NCI-H526 treated with DMSO at 0.1 percent for 48 hours (cell line): ENCODE measurements at regions not wholly inside any gene's neighbourhood (a gene's known extent, or its start where the extent isn't known, plus 50 kb on each side); places are given as distances from the start of the nearest gene placed in this dataset.
"Not testable (repeated sequence)": the region's sequence is repeated elsewhere in the genome, so short reads cannot be mapped to it uniquely, and the experiment has no call there.

Experiments
- DNase-seq: peaks from one replicate; lab custom pipeline; 2025; lab: John Stamatoyannopoulos, UW

GRCh38 chr12:30203981-30204380 is 420.2 kb upstream of the TMTC1 start:
- DNase-seq: no peak

GRCh38 chr12:30202521-30203254 is 418.9 kb upstream of the TMTC1 start:
- DNase-seq: no peak

GRCh38 chr12:30201301-30202160 is 417.8 kb upstream of the TMTC1 start:
- no peak for DNase-seq

- no peak for DNase-seq
Measured at GRCh38 chr12:30200864-30201263, 417.1 kb upstream of the TMTC1 start.

GRCh38 chr12:30197392-30198057 is 413.8 kb upstream of the TMTC1 start:
- no peak for DNase-seq

DNA sequence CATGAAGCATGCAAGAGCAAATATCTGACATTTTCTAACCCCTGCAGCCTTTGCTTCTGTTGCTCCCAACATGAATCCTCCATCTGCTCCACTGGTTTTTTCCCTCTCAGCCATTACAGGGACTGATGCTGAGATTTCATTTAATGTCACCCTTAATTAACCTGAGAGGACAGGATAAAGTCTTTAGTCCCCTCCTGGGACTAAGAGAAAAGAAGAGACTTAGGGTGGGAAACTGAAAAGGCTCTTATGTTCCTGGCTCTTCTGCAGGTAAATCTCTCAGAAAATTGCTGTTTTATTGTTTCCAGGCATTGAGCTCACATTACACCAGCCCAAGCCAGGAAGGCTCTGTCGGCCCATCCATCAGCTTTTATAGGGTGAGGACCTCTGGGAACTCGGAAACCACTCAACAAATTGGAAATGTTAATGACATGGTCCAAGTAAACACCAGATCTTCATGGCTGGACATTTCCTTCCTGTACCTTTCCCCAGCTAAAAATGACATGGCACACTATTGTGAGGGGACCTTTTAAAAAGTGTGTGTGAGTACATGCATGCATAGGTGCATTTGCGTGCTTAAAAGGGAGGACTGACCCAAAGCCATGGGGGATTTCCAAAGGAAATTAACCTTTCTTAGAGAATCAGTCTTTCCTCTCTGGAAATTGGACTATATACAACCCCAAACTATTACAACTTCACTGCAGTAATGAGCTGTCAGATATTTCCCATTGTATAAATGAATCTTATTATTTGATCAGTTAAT is 408.1 kb upstream of the TMTC1 start:
- DNase-seq: no peak

DNA sequence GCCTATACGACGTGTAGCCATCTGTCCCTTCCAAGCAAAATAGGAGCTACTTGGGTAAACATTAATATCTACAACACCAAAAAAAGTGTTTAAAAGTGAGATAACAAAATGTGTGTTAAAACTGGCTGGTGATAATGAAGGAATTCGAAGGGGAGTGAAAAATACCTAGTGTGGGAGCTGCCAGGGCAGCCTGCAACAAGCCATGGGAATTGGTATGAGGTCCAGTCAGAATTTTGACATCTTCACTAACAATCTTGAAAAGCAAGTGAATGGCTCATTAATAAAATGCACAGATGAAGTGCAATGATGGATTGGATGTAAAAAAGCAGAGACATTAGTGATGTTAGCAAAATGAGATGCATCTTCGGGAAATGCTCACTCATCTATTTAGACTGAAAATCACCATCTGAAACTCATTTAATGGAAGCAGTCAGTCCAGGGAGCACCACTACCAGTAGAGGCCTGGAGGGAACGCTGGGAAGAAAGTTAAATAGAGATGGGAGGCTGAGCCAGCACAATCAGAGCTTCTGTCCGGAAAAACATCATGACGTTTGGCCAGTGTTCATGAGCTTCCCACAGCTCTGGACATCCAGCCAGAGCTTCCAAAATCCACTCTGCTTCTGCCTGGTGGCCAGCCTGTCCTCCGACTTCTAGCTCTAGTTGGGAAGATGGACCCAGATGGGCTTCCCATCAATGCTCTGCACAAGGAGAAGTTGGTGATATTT is 405.0 kb upstream of the TMTC1 start:
- no peak for DNase-seq

DNA sequence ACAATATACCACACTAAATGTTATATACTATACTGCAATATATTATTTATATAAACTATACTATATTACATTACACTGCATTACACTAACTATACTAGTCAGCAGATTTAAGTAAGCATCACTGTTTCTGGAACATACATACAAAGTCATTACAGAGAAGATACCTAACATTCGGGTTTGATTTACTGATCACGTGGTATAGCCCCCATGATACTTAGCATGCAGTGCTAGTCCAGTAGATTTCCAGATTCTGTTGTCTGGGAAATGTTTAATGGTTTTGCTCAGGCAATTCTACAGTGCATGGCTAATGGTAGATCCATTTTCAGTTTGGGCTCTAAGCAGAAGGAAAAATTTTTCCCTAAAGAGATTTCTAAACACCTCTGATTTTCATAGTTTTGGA is 403.7 kb upstream of the TMTC1 start:
- DNase-seq: no peak

DNA sequence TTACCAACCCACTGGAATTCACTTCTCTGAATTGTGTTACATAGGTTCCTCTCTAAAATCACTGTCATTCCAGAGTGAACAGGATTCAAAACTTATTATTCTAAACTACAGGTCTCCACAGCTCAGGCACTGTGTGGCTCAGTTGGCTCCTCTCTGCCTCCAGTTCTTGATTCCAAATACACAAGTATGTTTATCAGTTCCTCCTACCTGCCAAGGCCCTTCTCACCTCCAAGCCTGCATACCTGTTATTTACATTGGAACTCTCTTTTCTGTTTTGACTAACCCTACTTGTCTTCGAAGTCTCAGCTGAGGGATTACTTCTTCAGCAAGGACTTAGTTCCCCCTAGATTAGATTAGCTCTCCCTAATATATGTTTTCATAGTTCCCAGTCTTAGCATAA is 397.6 kb upstream of the TMTC1 start:
- no peak for DNase-seq

- DNase-seq: no peak
Measured at GRCh38 chr12:30180602-30181001, 396.9 kb upstream of the TMTC1 start.

- no peak for DNase-seq
Measured at GRCh38 chr12:30178916-30179315, 395.2 kb upstream of the TMTC1 start.

- no peak for DNase-seq
Measured at GRCh38 chr12:30169839-30170591, 386.3 kb upstream of the TMTC1 start.

- no peak for DNase-seq
Measured at GRCh38 chr12:30166006-30166795, 382.5 kb upstream of the TMTC1 start.

- no peak for DNase-seq
Measured at GRCh38 chr12:30164382-30165318, 380.9 kb upstream of the TMTC1 start.

- DNase-seq: not testable (repeated sequence)
Measured at GRCh38 chr12:30156833-30157232, 373.1 kb upstream of the TMTC1 start.

- no peak for DNase-seq
Measured at GRCh38 chr12:30155001-30155730, 371.4 kb upstream of the TMTC1 start.

DNA sequence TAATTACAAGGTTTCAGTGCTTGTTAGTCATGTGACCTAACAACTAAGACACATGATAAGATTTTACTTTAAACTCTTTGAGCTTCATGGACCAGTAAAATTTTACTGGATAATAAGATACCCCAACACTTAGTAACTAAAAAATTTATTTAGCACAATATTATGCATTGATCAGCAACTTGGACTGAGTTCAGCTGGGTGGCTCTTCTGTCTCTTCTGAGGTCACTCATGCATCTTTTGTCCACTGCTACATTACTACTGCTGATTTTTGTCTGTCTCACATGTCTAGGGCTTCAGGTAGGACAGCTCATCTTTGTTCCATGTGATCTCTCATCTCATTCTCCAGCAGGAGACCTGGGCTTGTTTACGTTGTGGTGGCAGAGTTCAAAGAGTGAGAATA is 370.2 kb upstream of the TMTC1 start:
- DNase-seq: no peak

GRCh38 chr12:30152705-30153104 is 369.0 kb upstream of the TMTC1 start:
- DNase-seq: no peak
